Sigmoid colon (tissue), 4 donors: ENCODE measurements at regions not wholly inside any gene's neighbourhood (a gene's known extent, or its start where the extent isn't known, plus 50 kb on each side); places are given as distances from the start of the nearest gene placed in this dataset.

Experiments used
- CTCF ChIP-seq, 4 experiments: fragments of 450-650 bp in 3 of 4; fragments of 200-600 bp in 1 of 4; IDR thresholded peaks; one replicate each; pipeline ENCODE4 v1.5.1; 2016 to 2019; ENCODE audit warnings: antibody characterized with exemption in 4 of 4, mild to moderate bottlenecking in 3 of 4, moderate library complexity in 2 of 4
- EP300 ChIP-seq, 4 donors: sonication (generic); formaldehyde crosslinking; IDR thresholded peaks; one replicate each; pipeline ENCODE4 v1.6.1; 2017; ENCODE audit warnings: antibody characterized with exemption in 4 of 4
- POLR2A ChIP-seq, 2 donors: fragments of 450-650 bp; IDR thresholded peaks; one replicate each; pipeline ENCODE4 v1.6.1; 2016; ENCODE audit warnings: antibody characterized with exemption in 2 of 2, mild to moderate bottlenecking in 2 of 2, moderate library complexity in 2 of 2
- POLR2AphosphoS5 ChIP-seq, 4 donors: sonication (generic); formaldehyde crosslinking; IDR thresholded peaks; one replicate each; pipeline ENCODE4 v1.6.1; 2017; ENCODE audit warnings: antibody characterized with exemption in 4 of 4

- no peak for TF ChIP-seq CTCF (IDR thresholded peaks at IDR 0.05)
- no peak for TF ChIP-seq POLR2A (IDR thresholded peaks at IDR 0.05)
- TF ChIP-seq POLR2AphosphoS5 (IDR thresholded peaks at IDR 0.05), result no peak
- TF ChIP-seq EP300 (IDR thresholded peaks at IDR 0.05), result no peak
Measured at GRCh38 chr21:35145626-35146233, 96.6 kb upstream of the RUNX1 start.
